ENCODE measurements at regions not wholly inside any gene's neighbourhood (a gene's known extent, or its start where the extent isn't known, plus 50 kb on each side); places are given as distances from the start of the nearest gene placed in this dataset.

DNA sequence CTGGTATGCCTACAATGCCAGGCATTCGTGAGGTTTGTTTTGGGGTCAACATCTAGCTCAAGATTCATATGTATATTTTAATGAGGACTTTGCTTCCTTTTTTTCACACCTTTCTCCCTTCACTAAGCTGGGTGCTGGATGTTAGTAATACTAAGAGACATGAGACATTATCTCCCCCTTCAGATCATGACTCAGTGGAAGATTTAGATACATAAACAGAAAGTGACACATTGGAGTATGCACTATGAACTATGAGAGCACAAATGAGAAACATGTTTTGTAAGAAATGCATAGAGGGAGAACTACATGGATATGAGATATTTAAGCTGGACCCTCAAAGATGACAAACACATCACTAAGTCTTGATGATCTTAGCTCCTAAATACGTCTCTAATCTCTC is 286.3 kb downstream of the RPAP3 start:
- TF ChIP-seq ATF3 (IDR thresholded peaks at IDR 0.05; ENCODE audit: borderline replicate concordance, extremely low read depth, low read depth, low read length) (no peak), PKNOX1 (IDR thresholded peaks at IDR 0.05) (no peak)
- TF ChIP-seq, protein P1, sequence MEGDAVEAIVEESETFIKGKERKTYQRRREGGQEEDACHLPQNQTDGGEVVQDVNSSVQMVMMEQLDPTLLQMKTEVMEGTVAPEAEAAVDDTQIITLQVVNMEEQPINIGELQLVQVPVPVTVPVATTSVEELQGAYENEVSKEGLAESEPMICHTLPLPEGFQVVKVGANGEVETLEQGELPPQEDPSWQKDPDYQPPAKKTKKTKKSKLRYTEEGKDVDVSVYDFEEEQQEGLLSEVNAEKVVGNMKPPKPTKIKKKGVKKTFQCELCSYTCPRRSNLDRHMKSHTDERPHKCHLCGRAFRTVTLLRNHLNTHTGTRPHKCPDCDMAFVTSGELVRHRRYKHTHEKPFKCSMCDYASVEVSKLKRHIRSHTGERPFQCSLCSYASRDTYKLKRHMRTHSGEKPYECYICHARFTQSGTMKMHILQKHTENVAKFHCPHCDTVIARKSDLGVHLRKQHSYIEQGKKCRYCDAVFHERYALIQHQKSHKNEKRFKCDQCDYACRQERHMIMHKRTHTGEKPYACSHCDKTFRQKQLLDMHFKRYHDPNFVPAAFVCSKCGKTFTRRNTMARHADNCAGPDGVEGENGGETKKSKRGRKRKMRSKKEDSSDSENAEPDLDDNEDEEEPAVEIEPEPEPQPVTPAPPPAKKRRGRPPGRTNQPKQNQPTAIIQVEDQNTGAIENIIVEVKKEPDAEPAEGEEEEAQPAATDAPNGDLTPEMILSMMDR (IDR thresholded peaks at IDR 0.05 in 2 of 3, conservative IDR thresholded peaks at IDR 0.05 in 1 of 3; ENCODE audit: control insufficient read depth in 2 of 3, extremely low read depth in 1 of 3, insufficient read depth in 1 of 3, low read depth in 3 of 3, low read length in 3 of 3), result no peak

Data from GM12878 (cell line).